Right atrium auricular region (tissue), 2 donors: ENCODE measurements at regions not wholly inside any gene's neighbourhood (a gene's known extent, or its start where the extent isn't known, plus 50 kb on each side); places are given as distances from the start of the nearest gene placed in this dataset.

ENCODE experiments used
- DNase-seq: peaks from one replicate; pipeline ENCODE4 v3.0.0-alpha.2; 2019; ENCODE audit warnings: low spot score
- H3K27ac ChIP-seq, 2 donors: fragments of 200-600 bp; sonication (generic); 1 replicate in 1 of 2; 2 replicates in 1 of 2; pipeline ENCODE4 v1.5.1; 2016 to 2019
- H3K27me3 ChIP-seq, 2 donors: fragments of 200-600 bp; sonication (generic); one replicate each; pipeline versions ENCODE4 v1.5.1 to v1.6.0; 2017 to 2019
- H3K36me3 ChIP-seq: fragments of 200-600 bp; sonication (generic); one replicate; pipeline ENCODE4 v1.5.1; 2016
- H3K4me1 ChIP-seq, 2 donors: fragments of 200-600 bp; sonication (generic); one replicate each; pipeline versions ENCODE4 v1.5.1 to v1.6.0; 2017 to 2019
- H3K4me3 ChIP-seq, 2 donors: fragments of 200-600 bp; sonication (generic); 1 replicate in 1 of 2; 2 replicates in 1 of 2; pipeline ENCODE4 v1.5.1; 2017 to 2019; ENCODE audit warnings: mild to moderate bottlenecking in 1 of 2, moderate library complexity in 1 of 2
- H3K9me3 ChIP-seq, 2 donors: fragments of 200-600 bp; sonication (generic); one replicate each; pipeline ENCODE4 v1.5.1; 2019
- CTCF ChIP-seq, 2 donors: fragments of 200-600 bp; sonication (generic); IDR thresholded peaks; one replicate each; pipeline ENCODE4 v1.5.1; 2019; ENCODE audit warnings: antibody characterized with exemption in 2 of 2

- no peak for TF ChIP-seq CTCF (IDR thresholded peaks at IDR 0.05)
- Histone ChIP-seq H3K4me3 (no peak overlapping the region), H3K27ac (no peak overlapping the region), H3K4me1 (no peaks in the 10 kb centered on the region), H3K9me3 (no peaks in the 10 kb centered on the region), H3K27me3 (no peaks in the 10 kb centered on the region), H3K36me3 (no peaks in the 10 kb centered on the region)
- DNase-seq, result no peak
Measured at GRCh38 chr10:113443141-113443925, 109.5 kb upstream of the HABP2 start.

GRCh38 chr10:113444766-113445365, 108.0 kb upstream of the HABP2 start:
- TF ChIP-seq CTCF (IDR thresholded peaks at IDR 0.05), result no peak
- no peak overlapping the region for H3K4me3 ChIP-seq
- H3K9me3 ChIP-seq, result no peaks in the 10 kb centered on the region
- no peaks in the 10 kb centered on the region for H3K36me3 ChIP-seq
- H3K4me1 ChIP-seq, result no peaks in the 10 kb centered on the region
- no peaks in the 10 kb centered on the region for H3K27me3 ChIP-seq
- DNase-seq, result no peak
- no peak overlapping the region for H3K27ac ChIP-seq

DNA sequence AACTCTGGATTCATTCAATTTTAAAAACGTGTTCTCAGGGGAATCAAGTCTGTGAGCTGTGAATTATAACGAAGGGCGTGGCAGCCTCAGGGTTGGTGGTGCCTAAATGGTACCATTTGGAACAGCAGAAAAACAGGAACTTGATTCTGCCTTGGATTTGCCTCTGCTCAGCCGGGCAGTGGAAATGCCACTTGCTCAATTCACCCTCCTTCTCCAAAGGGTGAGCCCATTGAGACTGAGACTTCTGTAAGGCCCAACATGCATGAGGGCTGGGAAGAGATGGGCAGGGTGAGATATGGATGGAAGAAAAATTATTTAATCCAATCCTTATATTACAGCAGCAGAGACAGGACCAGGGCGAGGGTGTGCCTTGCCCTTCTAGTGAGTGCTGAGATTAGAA, 107.1 kb upstream of the HABP2 start:
- no peaks in the 10 kb centered on the region for H3K4me1 ChIP-seq
- no peak overlapping the region for H3K27ac ChIP-seq
- DNase-seq, result no peak
- H3K9me3 ChIP-seq, result no peaks in the 10 kb centered on the region
- no peak for TF ChIP-seq CTCF (IDR thresholded peaks at IDR 0.05)
- H3K4me3 ChIP-seq, result no peak overlapping the region
- H3K27me3 ChIP-seq, result no peaks in the 10 kb centered on the region
- no peaks in the 10 kb centered on the region for H3K36me3 ChIP-seq

DNA sequence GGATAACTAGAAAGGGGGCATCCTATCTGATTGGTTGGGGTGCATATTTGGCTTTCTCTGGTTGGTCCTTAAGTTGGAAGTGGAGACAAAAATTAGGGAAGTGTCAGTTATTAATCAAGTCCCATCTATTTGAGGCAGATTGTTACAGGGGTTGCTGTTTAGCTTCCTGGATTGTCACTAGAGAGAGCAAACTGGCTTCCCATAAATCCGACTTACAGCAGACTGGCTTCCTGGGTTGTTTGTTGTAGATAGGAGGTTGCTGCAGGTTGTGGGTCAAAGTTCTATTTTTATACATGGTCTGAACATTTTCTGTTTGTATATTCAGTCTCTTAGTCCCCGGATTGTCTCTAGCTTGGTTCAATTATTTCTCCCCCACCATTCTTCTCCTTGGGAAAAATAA, 106.1 kb upstream of the HABP2 start:
- DNase-seq, result no peak
- no peak overlapping the region for H3K27ac ChIP-seq
- no peaks in the 10 kb centered on the region for H3K27me3 ChIP-seq
- no peak overlapping the region for H3K4me3 ChIP-seq
- H3K4me1 ChIP-seq, result no peaks in the 10 kb centered on the region
- H3K36me3 ChIP-seq, result no peaks in the 10 kb centered on the region
- no peaks in the 10 kb centered on the region for H3K9me3 ChIP-seq
- no peak for TF ChIP-seq CTCF (IDR thresholded peaks at IDR 0.05)

DNA sequence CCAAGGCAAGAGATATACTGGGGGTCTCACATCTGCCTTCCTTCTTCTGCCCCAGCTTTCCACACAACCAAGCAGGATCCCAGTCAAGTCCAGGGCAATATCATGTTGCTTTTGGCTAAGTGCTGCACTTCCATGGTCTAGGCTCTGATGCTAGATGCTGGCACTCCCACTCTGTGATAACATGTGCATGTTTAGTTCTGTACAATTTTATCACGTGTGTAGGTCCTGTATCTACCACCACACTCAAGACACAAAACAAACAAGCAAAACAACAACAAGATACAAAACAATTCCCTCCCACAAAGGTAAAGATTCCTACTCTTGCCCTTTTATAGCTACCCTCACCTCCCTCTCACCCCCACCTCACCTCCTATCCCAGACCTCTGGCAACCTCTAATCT, 105.6 kb upstream of the HABP2 start:
- no peak overlapping the region for H3K4me3 ChIP-seq
- H3K27me3 ChIP-seq, result no peaks in the 10 kb centered on the region
- no peaks in the 10 kb centered on the region for H3K36me3 ChIP-seq
- H3K9me3 ChIP-seq, result no peaks in the 10 kb centered on the region
- TF ChIP-seq CTCF (IDR thresholded peaks at IDR 0.05), result no peak
- no peaks in the 10 kb centered on the region for H3K4me1 ChIP-seq
- DNase-seq, result no peak
- H3K27ac ChIP-seq, result no peak overlapping the region
